ENCODE measurements at regions not wholly inside any gene's neighbourhood (a gene's known extent, or its start where the extent isn't known, plus 50 kb on each side); places are given as distances from the start of the nearest gene placed in this dataset.

DNA sequence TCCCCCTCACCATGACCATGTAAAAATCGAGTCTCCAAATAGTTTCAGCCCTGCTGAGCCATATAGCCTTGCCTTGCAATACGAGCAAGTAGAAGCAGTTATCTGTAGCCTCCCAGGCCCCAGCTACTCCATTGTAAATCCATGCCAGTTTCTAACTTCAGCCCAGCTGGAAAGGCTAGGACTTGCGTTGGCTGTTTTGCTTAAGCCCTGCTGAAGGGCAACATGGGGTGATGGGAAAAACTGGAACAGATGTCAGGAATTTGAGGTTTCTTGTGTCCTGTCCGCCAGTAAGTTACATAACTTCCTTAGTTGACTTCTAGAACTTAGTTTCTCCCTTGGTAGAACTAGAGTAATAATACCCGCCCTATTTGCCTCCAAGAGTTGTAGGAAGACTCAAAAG is 216.0 kb upstream of the SERP2 start:
- TF ChIP-seq, protein P1, sequence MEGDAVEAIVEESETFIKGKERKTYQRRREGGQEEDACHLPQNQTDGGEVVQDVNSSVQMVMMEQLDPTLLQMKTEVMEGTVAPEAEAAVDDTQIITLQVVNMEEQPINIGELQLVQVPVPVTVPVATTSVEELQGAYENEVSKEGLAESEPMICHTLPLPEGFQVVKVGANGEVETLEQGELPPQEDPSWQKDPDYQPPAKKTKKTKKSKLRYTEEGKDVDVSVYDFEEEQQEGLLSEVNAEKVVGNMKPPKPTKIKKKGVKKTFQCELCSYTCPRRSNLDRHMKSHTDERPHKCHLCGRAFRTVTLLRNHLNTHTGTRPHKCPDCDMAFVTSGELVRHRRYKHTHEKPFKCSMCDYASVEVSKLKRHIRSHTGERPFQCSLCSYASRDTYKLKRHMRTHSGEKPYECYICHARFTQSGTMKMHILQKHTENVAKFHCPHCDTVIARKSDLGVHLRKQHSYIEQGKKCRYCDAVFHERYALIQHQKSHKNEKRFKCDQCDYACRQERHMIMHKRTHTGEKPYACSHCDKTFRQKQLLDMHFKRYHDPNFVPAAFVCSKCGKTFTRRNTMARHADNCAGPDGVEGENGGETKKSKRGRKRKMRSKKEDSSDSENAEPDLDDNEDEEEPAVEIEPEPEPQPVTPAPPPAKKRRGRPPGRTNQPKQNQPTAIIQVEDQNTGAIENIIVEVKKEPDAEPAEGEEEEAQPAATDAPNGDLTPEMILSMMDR (conservative IDR thresholded peaks at IDR 0.05; ENCODE audit: low read depth in 2 of 2): no peak
- TF ChIP-seq EZH2 (IDR thresholded peaks at IDR 0.05; ENCODE audit: low read depth, unreplicated experiment) (no peak), POLR2AphosphoS5 (IDR thresholded peaks at IDR 0.05; ENCODE audit: low read depth) (no peak), CREB1 (CRISPR knock-in tag; IDR thresholded peaks at IDR 0.05; ENCODE audit: low read depth) (no peak), EZH2phosphoT487 (IDR thresholded peaks at IDR 0.05; ENCODE audit: unreplicated experiment) (no peak)
- TF ChIP-seq, protein P2, sequence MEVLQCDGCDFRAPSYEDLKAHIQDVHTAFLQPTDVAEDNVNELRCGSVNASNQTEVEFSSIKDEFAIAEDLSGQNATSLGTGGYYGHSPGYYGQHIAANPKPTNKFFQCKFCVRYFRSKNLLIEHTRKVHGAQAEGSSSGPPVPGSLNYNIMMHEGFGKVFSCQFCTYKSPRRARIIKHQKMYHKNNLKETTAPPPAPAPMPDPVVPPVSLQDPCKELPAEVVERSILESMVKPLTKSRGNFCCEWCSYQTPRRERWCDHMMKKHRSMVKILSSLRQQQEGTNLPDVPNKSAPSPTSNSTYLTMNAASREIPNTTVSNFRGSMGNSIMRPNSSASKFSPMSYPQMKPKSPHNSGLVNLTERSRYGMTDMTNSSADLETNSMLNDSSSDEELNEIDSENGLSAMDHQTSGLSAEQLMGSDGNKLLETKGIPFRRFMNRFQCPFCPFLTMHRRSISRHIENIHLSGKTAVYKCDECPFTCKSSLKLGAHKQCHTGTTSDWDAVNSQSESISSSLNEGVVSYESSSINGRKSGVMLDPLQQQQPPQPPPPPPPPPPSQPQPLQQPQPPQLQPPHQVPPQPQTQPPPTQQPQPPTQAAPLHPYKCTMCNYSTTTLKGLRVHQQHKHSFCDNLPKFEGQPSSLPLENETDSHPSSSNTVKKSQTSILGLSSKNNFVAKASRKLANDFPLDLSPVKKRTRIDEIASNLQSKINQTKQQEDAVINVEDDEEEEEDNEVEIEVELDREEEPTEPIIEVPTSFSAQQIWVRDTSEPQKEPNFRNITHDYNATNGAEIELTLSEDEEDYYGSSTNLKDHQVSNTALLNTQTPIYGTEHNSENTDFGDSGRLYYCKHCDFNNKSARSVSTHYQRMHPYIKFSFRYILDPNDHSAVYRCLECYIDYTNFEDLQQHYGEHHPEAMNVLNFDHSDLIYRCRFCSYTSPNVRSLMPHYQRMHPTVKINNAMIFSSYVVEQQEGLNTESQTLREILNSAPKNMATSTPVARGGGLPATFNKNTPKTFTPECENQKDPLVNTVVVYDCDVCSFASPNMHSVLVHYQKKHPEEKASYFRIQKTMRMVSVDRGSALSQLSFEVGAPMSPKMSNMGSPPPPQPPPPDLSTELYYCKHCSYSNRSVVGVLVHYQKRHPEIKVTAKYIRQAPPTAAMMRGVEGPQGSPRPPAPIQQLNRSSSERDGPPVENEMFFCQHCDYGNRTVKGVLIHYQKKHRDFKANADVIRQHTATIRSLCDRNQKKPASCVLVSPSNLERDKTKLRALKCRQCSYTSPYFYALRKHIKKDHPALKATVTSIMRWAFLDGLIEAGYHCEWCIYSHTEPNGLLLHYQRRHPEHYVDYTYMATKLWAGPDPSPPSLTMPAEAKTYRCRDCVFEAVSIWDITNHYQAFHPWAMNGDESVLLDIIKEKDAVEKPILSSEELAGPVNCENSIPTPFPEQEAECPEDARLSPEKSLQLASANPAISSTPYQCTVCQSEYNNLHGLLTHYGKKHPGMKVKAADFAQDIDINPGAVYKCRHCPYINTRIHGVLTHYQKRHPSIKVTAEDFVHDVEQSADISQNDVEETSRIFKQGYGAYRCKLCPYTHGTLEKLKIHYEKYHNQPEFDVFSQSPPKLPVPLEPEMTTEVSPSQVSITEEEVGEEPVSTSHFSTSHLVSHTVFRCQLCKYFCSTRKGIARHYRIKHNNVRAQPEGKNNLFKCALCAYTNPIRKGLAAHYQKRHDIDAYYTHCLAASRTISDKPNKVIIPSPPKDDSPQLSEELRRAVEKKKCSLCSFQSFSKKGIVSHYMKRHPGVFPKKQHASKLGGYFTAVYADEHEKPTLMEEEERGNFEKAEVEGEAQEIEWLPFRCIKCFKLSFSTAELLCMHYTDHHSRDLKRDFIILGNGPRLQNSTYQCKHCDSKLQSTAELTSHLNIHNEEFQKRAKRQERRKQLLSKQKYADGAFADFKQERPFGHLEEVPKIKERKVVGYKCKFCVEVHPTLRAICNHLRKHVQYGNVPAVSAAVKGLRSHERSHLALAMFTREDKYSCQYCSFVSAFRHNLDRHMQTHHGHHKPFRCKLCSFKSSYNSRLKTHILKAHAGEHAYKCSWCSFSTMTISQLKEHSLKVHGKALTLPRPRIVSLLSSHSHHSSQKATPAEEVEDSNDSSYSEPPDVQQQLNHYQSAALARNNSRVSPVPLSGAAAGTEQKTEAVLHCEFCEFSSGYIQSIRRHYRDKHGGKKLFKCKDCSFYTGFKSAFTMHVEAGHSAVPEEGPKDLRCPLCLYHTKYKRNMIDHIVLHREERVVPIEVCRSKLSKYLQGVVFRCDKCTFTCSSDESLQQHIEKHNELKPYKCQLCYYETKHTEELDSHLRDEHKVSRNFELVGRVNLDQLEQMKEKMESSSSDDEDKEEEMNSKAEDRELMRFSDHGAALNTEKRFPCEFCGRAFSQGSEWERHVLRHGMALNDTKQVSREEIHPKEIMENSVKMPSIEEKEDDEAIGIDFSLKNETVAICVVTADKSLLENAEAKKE (CRISPR knock-in tag; IDR thresholded peaks at IDR 0.05): no peak
- TF ChIP-seq, protein P3, sequence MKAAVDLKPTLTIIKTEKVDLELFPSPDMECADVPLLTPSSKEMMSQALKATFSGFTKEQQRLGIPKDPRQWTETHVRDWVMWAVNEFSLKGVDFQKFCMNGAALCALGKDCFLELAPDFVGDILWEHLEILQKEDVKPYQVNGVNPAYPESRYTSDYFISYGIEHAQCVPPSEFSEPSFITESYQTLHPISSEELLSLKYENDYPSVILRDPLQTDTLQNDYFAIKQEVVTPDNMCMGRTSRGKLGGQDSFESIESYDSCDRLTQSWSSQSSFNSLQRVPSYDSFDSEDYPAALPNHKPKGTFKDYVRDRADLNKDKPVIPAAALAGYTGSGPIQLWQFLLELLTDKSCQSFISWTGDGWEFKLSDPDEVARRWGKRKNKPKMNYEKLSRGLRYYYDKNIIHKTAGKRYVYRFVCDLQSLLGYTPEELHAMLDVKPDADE (IDR thresholded peaks at IDR 0.05): no peak
